PC-3 (cell line): ENCODE measurements at regions not wholly inside any gene's neighbourhood (a gene's known extent, or its start where the extent isn't known, plus 50 kb on each side); places are given as distances from the start of the nearest gene placed in this dataset.

Experiments
- ATAC-seq: fragments of 200-7000 bp; cut with Tn5 transposase; 2 replicates; pipeline ENCODE4 v1.9.1; 2020; ENCODE audit warnings: mild to moderate bottlenecking, moderate library complexity
- BruUV-seq: library from RNA; stranded (reverse); fragments of 400-500 nt; replicated peaks from 2 replicates; lab custom pipeline; 2021; lab: Mats Ljungman, UMichigan
- CTCF ChIA-PET: fragments of 300-600 bp; sonication (Branson Sonifier 250); formaldehyde crosslinking; loops from one replicate; lab custom pipeline; 2022; ENCODE audit warnings: antibody characterized with exemption; lab: Charles Lee
- POLR2A ChIA-PET: fragments of 300-600 bp; sonication (Branson Sonifier 250); formaldehyde crosslinking; loops from one replicate; lab custom pipeline; 2022; ENCODE audit warnings: antibody characterized with exemption; ENCODE audit not compliant: unreplicated experiment; lab: Charles Lee
- DNase-seq: peaks from one replicate; pipeline ENCODE4 v3.0.0-alpha.2; 2015
- H2AFZ ChIP-seq: fragments of 300-600 bp; sonication (generic); 2 replicates; pipeline ENCODE4 v1.6.0; 2016; ENCODE audit warnings: antibody characterized with exemption, low read length
- H3F3A ChIP-seq: fragments of 300-600 bp; sonication (generic); one replicate; pipeline ENCODE4 v1.6.0; 2017; ENCODE audit warnings: antibody characterized with exemption, low read length, control low read depth, mild to moderate bottlenecking; ENCODE audit not compliant: unreplicated experiment
- H3K27ac ChIP-seq: fragments of 300-600 bp; sonication (generic); 2 replicates; pipeline ENCODE4 v1.5.1; 2016; ENCODE audit warnings: mild to moderate bottlenecking, low read length
- H3K27me3 ChIP-seq: fragments of 300-600 bp; sonication (generic); 2 replicates; pipeline ENCODE4 v1.6.1; 2016; ENCODE audit warnings: low read length, mixed read lengths
- H3K36me3 ChIP-seq: fragments of 300-600 bp; sonication (generic); 2 replicates; pipeline ENCODE4 v1.6.1; 2016; ENCODE audit warnings: low read depth, mixed run types, low read length, mixed read lengths
- H3K4me1 ChIP-seq: fragments of 300-600 bp; sonication (generic); 2 replicates; pipeline ENCODE4 v1.5.1; 2016; ENCODE audit warnings: low read length; ENCODE audit not compliant: insufficient read depth
- H3K4me2 ChIP-seq: fragments of 300-600 bp; sonication (generic); 2 replicates; pipeline ENCODE4 v1.6.0; 2016; ENCODE audit warnings: low read length
- H3K4me3 ChIP-seq: fragments of 300-600 bp; sonication (generic); 2 replicates; pipeline ENCODE4 v1.5.1; 2016; ENCODE audit warnings: mild to moderate bottlenecking, low read length, mixed read lengths
- H3K79me2 ChIP-seq: fragments of 300-600 bp; sonication (generic); 2 replicates; pipeline ENCODE4 v1.6.1; 2017; ENCODE audit warnings: low read length, mixed read lengths
- H3K9ac ChIP-seq: fragments of 300-600 bp; sonication (generic); 2 replicates; pipeline ENCODE4 v1.6.0; 2016; ENCODE audit warnings: mild to moderate bottlenecking, low read length
- H3K9me2 ChIP-seq: fragments of 300-600 bp; sonication (generic); replicated peaks from 2 replicates; pipeline ENCODE4 v1.6.1; 2016; ENCODE audit warnings: mixed run types, low read length, mixed read lengths
- H3K9me3 ChIP-seq: fragments of 300-600 bp; sonication (generic); 2 replicates; pipeline ENCODE4 v1.6.1; 2016; ENCODE audit warnings: low read length, mixed read lengths
- H4K20me1 ChIP-seq: fragments of 300-600 bp; sonication (generic); 2 replicates; pipeline ENCODE4 v1.6.1; 2016; ENCODE audit warnings: low read length, mixed read lengths
- CTCF ChIP-seq: fragments of 300-600 bp; sonication (generic); conservative IDR thresholded peaks from 2 replicates; pipeline ENCODE4 v1.5.1; 2017; ENCODE audit warnings: antibody characterized with exemption, low read depth, mild to moderate bottlenecking, low read length
- EZH2 ChIP-seq: fragments of 300-600 bp; sonication (generic); IDR thresholded peaks from one replicate; pipeline ENCODE4 v1.6.1; 2017; ENCODE audit warnings: antibody characterized with exemption, mild to moderate bottlenecking, low read length; ENCODE audit not compliant: unreplicated experiment
- EZH2phosphoT487 ChIP-seq: fragments of 300-600 bp; sonication (generic); IDR thresholded peaks from 2 replicates; pipeline ENCODE4 v1.6.1; 2018; ENCODE audit warnings: mild to moderate bottlenecking, antibody characterized with exemption, low read length, borderline replicate concordance
- intact Hi-C: fragments of 100-400 bp; cut with micrococcal nuclease; formaldehyde crosslinking; loops from 2 replicates; pipeline ENCODE4 v1.9.0; 2023

GRCh38 chr2:67564626-67565025, 167.5 kb downstream of the ETAA1 start:
- H3K9me2 ChIP-seq = no peaks in the 10 kb centered on the region
- intact Hi-C loops = loop anchor here (5.0 kb wide), 2 partner anchors 33 to 88 kb away; no protein-coding TSS in a partner anchor
- H4K20me1 ChIP-seq = no peaks in the 10 kb centered on the region
- ChIA-PET CTCF (interaction anchor here (0.7 kb wide), 1 partner anchor 533 kb away, joined by 5 read pairs; no protein-coding TSS in a partner anchor), POLR2A (no interaction called here)
- H3K36me3 ChIP-seq = no peaks in the 10 kb centered on the region
- H3F3A ChIP-seq = peaks cover 6% of the 10 kb centered on the region
- DNase-seq = no peak
- H3K27ac ChIP-seq = peak overlapping the region; percentile 84
- H3K4me3 ChIP-seq = no peak overlapping the region
- H2AFZ ChIP-seq = no peak overlapping the region
- no peak for ATAC-seq
- H3K27me3 ChIP-seq = no peaks in the 10 kb centered on the region
- H3K4me1 ChIP-seq = peaks cover 64% of the 10 kb centered on the region
- peak overlapping the region; percentile 27; the same call in 1 of the 2 replicates for H3K4me2 ChIP-seq
- H3K79me2 ChIP-seq = no peaks in the 10 kb centered on the region
- 0 out of 2 replicates have a peak overlapping the region, but pooled peaks have one; percentile 20 for H3K9ac ChIP-seq
- no TSS peak for BruUV-seq
- H3K9me3 ChIP-seq = no peaks in the 10 kb centered on the region
- TF ChIP-seq EZH2phosphoT487 = no peak
- no peak for TF ChIP-seq EZH2
- TF ChIP-seq CTCF = no peak

- ChIA-PET POLR2A (no interaction called here), CTCF (interaction anchor here (0.7 kb wide), 1 partner anchor 534 kb away, joined by 5 read pairs; no protein-coding TSS in a partner anchor)
- peak overlapping the region; percentile 53; the same call in 1 of the 2 replicates for H3K4me2 ChIP-seq
- H3F3A ChIP-seq = peaks cover 6% of the 10 kb centered on the region
- intact Hi-C loops = no loop called here
- BruUV-seq = no TSS peak
- no peaks in the 10 kb centered on the region for H3K9me3 ChIP-seq
- H3K4me1 ChIP-seq = peaks cover 64% of the 10 kb centered on the region
- no peak overlapping the region for H2AFZ ChIP-seq
- H3K36me3 ChIP-seq = no peaks in the 10 kb centered on the region
- H4K20me1 ChIP-seq = no peaks in the 10 kb centered on the region
- no peak overlapping the region for H3K4me3 ChIP-seq
- peak overlapping the region; percentile 84 for H3K27ac ChIP-seq
- DNase-seq = no peak
- ATAC-seq = no peak
- no peaks in the 10 kb centered on the region for H3K79me2 ChIP-seq
- no peaks in the 10 kb centered on the region for H3K9me2 ChIP-seq
- no peak for TF ChIP-seq CTCF
- no peak for TF ChIP-seq EZH2phosphoT487
- TF ChIP-seq EZH2 = no peak
- H3K27me3 ChIP-seq = no peaks in the 10 kb centered on the region
- no peak overlapping the region for H3K9ac ChIP-seq
These were observed 168.1 kb downstream of the ETAA1 start for GRCh38 chr2:67565262-67565661.

GRCh38 chr2:67565761-67566160, 168.6 kb downstream of the ETAA1 start:
- ATAC-seq = peak; percentile 78
- peaks cover 63% of the 10 kb centered on the region for H3K4me1 ChIP-seq
- intact Hi-C loops = no loop called here
- peak overlapping the region; percentile 53 for H3K4me2 ChIP-seq
- H3K9ac ChIP-seq = peak overlapping the region; percentile 38; the same call in 1 of the 2 replicates
- H4K20me1 ChIP-seq = no peaks in the 10 kb centered on the region
- no peaks in the 10 kb centered on the region for H3K27me3 ChIP-seq
- no peaks in the 10 kb centered on the region for H3K9me3 ChIP-seq
- no peak overlapping the region for H3K4me3 ChIP-seq
- no TSS peak for BruUV-seq
- ChIA-PET POLR2A (no interaction called here), CTCF (no interaction called here)
- H3K79me2 ChIP-seq = no peaks in the 10 kb centered on the region
- H3K9me2 ChIP-seq = no peaks in the 10 kb centered on the region
- peak; percentile 87 for DNase-seq
- TF ChIP-seq EZH2 (no peak), EZH2phosphoT487 (no peak), CTCF (no peak)
- H3K27ac ChIP-seq = peak overlapping the region; percentile 84
- peaks cover 6% of the 10 kb centered on the region for H3F3A ChIP-seq
- no peaks in the 10 kb centered on the region for H3K36me3 ChIP-seq
- H2AFZ ChIP-seq = no peak overlapping the region
